HG03571 (cell line): ENCODE measurements at regions not wholly inside any gene's neighbourhood (a gene's known extent, or its start where the extent isn't known, plus 50 kb on each side); places are given as distances from the start of the nearest gene placed in this dataset.
A peak's percentile ranks its signal among the peaks of the same experiment; 100 is the strongest.

ENCODE experiments used
- ATAC-seq: cut with Tn5 transposase; IDR thresholded peaks from one replicate; pipeline ENCODE4 v1.9.1; 2021; ENCODE audit not compliant: unreplicated experiment

- no peak for ATAC-seq
Measured at GRCh38 chr5:54653956-54654614, 136.5 kb downstream of the SNX18 start.

GRCh38 chr5:54651482-54652076 is 134.0 kb downstream of the SNX18 start:
- no peak for ATAC-seq

DNA sequence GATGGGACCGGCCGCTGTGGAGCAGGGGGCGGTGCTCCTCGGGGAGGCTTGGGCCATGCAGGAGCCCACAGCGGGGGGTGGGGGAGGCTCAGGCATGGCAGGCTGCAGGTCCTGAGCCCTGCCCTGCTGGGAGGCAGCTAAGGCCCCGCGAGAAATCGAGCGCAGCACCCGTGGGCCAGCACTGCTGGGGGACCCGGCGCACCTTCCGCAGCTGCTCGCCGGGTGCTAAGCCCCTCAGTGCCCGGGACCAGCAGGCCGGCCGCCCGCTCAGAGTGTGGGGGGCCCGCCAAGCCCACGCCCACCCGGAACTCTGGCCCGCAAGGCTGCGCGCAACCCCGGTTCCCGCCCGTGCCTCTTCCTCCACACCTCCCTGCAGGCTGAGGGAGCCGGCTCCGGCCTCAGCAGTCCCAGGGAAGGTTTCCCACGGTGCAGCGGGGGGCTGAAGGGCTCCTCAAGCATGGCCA is 131.5 kb downstream of the SNX18 start:
- ATAC-seq = no peak

DNA sequence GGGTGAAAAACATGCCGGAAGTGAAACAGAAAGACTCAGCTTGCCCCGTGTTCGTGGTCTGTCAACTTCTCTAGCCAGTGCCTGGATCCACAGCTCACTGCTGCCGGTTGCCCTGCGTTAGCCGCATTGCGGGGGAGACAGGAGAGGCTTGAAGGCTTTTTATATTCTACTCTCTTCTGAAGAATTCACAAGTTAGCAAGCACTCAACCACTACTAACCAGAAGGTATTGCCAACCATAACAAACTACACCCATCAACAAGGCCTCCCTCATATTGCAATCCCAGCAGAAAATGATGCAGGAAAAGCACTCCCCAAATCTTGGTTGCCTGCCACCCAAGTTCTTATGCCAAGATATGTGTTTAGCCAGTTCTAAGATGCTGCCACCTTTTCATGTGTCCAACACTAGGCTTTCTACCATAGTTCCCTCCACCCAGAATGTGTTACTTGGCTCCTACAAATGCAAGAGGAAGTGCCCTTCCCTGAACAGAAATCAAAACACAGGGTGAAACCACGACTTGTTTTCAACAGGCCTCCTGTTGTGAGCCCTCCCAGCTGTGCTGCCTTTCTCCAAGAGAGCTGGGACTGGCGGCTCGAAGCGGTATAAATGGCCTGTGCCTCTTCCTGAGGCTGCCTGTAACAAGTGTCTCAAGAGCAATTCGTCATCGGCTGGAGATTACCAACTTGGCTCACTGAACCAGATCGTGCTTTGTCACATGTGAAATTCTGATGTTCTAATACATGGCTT is 129.0 kb downstream of the SNX18 start:
- peak; percentile 93 for ATAC-seq

GRCh38 chr5:54645882-54646355 is 128.4 kb downstream of the SNX18 start:
- no peak for ATAC-seq

- ATAC-seq = no peak
Measured at GRCh38 chr5:54644226-54644625, 126.7 kb downstream of the SNX18 start.

DNA sequence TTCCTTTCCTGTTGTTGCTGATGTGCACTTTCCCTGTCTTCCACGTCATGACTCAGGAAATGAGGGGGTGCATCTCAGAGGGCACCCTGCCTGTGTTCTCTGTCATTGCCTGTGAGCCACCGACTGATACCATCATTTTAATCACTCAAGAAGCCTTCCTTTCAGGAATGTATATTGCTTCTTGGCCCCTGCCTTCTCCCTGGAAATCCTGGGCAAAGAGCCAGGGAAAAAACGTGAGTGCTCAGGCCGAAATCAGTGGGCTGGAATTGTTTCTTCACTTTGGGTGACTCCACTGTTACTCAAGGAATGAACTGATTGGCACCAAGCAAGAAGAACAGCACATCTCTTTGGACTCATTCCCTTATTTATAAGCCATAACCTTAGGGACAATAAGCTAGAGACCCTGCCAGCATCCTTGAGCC is 126.1 kb downstream of the SNX18 start:
- ATAC-seq = no peak

- ATAC-seq = no peak
Measured at GRCh38 chr5:54639621-54640020, 122.1 kb downstream of the SNX18 start.

GRCh38 chr5:54638106-54638505 is 120.5 kb downstream of the SNX18 start:
- ATAC-seq = no peak

DNA sequence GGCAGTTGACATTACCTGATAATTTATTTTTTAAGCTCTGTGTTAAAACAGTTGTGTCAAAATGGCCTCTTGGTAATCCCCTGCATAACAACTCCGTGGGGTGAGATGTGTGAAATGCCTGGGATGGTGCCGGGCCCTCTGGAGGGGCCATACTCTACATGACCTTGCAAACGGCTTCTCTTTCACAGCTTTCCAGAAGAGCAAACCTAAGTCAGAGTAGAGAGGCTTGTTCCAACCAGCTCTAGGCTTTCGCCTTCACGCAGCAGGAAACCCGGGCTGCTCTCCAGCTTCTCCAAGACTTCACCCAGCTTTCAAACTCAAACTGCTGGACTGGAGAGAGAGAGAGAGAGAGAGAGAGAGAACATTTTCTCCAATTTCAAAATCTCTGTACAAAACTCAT is 120.1 kb downstream of the SNX18 start:
- no peak for ATAC-seq

- ATAC-seq = no peak
Measured at GRCh38 chr5:54634089-54634488, 116.5 kb downstream of the SNX18 start.

- ATAC-seq = no peak
Measured at GRCh38 chr5:54632131-54632701, 114.7 kb downstream of the SNX18 start.

DNA sequence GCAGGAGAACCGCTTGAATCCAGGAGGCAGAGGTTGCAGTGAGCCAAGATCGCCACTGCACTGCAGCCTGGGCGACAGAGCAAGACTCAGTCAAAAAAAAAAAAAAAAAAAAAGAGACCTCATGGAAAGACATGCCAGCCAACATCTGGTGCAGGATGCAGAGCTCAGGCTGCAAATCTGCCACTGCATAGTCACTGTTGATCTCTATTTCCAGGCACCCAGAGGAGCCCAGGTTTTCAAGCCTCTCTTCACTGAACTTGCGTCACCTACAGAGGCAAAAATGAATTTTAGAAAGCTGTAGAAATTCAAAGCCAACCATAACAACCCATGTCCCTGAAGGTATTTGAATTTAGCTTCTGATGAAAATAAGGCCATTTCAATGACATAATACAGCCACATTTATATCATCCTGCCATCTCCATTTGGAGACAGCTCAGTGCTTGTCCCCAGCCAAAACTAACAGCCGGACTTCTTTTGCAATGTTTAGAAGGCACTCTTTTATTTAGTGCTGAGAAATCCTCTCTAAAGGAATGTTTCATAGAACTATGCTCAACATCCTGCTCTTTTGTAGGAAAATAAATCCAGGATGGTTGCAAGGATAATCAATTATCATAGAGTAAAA is 113.3 kb downstream of the SNX18 start:
- no peak for ATAC-seq

GRCh38 chr5:54629115-54629514 is 111.6 kb downstream of the SNX18 start:
- ATAC-seq = no peak

DNA sequence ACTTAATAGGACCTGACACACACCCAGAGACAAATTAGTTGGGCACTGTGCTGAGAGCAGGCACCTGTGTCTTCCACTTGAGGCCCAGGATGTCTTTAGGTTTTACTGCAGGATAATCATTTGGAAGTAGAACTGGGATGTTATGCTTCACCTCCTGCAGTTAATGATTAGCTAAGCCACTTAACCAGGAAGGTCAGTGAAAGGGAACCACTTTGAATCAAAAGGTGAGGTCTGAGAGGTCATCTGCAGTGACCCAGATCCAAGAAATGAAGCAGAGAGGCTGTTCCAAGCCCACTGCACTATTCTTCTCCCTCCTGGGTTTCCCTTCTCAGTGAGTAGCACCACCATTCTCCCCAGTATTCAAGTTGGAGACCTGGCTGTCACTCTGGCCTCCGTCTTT is 110.5 kb downstream of the SNX18 start:
- ATAC-seq = no peak

DNA sequence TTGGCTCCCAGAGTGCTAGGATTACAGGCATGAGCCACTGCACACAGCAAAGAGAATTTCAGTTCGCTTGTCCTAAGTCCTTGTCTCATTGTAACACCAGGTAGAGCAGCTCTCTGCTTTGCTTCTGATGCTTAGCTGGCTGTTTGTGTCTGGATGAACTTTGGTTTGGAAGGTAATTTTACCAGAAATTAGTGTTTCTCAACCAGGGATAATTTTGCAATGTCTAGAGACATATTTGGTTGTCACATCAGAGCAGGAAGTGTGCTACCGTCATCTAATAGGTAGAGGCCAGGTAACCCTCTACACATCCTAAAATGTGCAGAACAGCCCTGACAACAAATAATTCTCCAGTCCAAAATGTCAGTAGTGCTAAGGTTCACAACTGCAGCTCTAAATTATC is 108.8 kb downstream of the SNX18 start:
- ATAC-seq = no peak

- no peak for ATAC-seq
Measured at GRCh38 chr5:54624805-54625568, 107.4 kb downstream of the SNX18 start.

DNA sequence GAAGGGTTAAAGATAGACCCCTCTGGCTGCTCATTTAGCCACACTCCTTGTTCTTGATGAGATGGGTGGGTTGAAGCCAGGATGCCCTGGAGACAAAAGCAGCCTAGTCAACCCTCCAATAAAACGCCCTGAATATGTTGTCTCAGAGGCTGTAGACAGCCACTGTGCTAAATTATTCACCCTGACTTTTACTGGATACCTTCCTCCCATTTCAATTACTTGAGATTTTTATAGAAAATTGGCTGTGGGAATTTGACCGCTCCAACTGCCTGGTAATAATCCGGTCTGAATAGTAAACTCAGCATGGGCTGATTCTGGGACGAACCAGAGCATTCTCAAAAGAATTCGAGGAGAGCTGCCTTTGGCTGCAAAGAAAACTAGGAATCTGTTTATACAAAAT is 104.2 kb downstream of the SNX18 start:
- ATAC-seq = no peak

DNA sequence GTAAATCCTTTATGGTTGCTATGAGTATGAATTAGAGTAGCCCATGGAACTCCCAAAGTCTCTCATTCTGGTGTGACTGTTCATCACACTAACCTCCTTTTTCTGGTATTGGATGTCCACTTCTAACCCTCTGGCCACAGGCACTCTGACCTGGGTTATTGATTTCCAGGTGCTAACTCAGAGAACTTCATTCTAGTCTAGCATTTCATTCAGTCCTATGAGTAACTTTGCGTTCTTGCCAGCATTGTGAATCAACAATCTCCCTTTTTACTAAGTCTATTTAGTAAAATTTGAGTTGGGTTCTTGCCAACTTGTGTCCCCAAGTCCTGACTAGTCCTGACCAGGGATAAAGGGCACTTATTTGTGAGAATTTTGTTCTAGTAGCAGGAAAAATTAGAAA is 103.5 kb downstream of the SNX18 start:
- no peak for ATAC-seq

GRCh38 chr5:54620141-54620933 is 102.8 kb downstream of the SNX18 start:
- ATAC-seq = no peak
